SK-N-MC (cell line): ENCODE measurements at regions not wholly inside any gene's neighbourhood (a gene's known extent, or its start where the extent isn't known, plus 50 kb on each side); places are given as distances from the start of the nearest gene placed in this dataset.

ENCODE experiments used
- EZH2 ChIP-seq: fragments of 200-600 bp; sonication (generic); IDR thresholded peaks from one replicate; pipeline ENCODE4 v1.6.1; 2017; ENCODE audit warnings: antibody characterized with exemption
- FOXP2 ChIP-seq: optimal IDR thresholded peaks from 2 replicates; pipeline ENCODE3; 2011; ENCODE audit warnings: mild to moderate bottlenecking, moderate library complexity; ENCODE audit not compliant: insufficient read depth; ENCODE audit errors: extremely low read length, control extremely low read depth
- POLR2AphosphoS5 ChIP-seq: IDR thresholded peaks from 2 replicates; pipeline ENCODE4 v1.6.1; 2012; ENCODE audit warnings: mild to moderate bottlenecking, low read depth, low read length, borderline replicate concordance

DNA sequence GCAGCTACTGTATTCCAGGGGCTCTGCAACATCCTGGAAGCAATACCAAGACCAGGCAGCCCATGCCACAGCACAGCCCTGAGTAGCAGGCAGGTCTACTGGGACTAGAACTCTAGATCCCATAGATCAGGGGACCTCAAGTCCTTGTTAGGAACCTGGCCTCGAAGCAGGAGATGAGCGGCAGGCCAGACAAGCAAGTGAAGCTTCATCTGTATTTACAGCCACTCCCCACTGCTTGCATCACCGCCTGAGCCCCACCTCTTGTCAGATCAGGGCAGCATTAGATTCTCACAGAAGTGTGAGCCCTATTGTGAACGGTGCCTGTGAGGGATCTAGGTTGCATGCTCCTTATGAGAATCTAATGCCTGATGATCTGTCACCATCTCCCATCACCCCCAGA lies 295.7 kb upstream of the TNRC6C start:
- TF ChIP-seq POLR2AphosphoS5 (no peak), EZH2 (no peak), FOXP2 (no peak)
